ENCODE measurements at regions not wholly inside any gene's neighbourhood (a gene's known extent, or its start where the extent isn't known, plus 50 kb on each side); places are given as distances from the start of the nearest gene placed in this dataset.

GRCh38 chr20:11311659-11312224 lies 606.0 kb upstream of the BTBD3 start:
- peaks cover 0 to under 1% (median 0%) of the 10 kb centered on the region in 11 donors for H3K9me3 ChIP-seq
- no peak overlapping the region for H3K27ac ChIP-seq
- TF ChIP-seq CTCF (IDR thresholded peaks at IDR 0.05): no peak
- DNase-seq (no peak), ATAC-seq (peak in 6 of 8 donors; percentile 23 to 64 (median 40))
- H3K36me3 ChIP-seq: no peaks in the 10 kb centered on the region
- no peak overlapping the region for H3K4me3 ChIP-seq
- 61 to 72% methylated on average over 3 of the region's 3 CpGs for WGBS, 2 donors
- H3K4me1 ChIP-seq: peaks cover 0 to 9% (median 0%) of the 10 kb centered on the region in 9 donors
- H3K27me3 ChIP-seq: no peaks in the 10 kb centered on the region
- intact Hi-C loops (cut with DNase I): no loop called here

- Histone ChIP-seq H3K4me3 (no peak overlapping the region), H3K4me1 (peaks cover 0 to 9% (median 0%) of the 10 kb centered on the region in 9 donors), H3K9me3 (peaks cover 0 to 12% (median 2%) of the 10 kb centered on the region in 11 donors), H3K27ac (no peak overlapping the region), H3K27me3 (no peaks in the 10 kb centered on the region), H3K36me3 (no peaks in the 10 kb centered on the region)
- TF ChIP-seq CTCF (IDR thresholded peaks at IDR 0.05): no peak
- intact Hi-C loops (cut with DNase I): no loop called here
- WGBS, 2 donors: 79 to 88% methylated on average over 2 of the region's 2 CpGs
- DNase-seq: no peak
- ATAC-seq: no peak
These were observed 602.2 kb upstream of the BTBD3 start for GRCh38 chr20:11315525-11315924.

GRCh38 chr20:11316244-11316643 lies 601.4 kb upstream of the BTBD3 start:
- TF ChIP-seq CTCF (IDR thresholded peaks at IDR 0.05): no peak
- Histone ChIP-seq H3K27ac (no peak overlapping the region), H3K4me1 (peaks cover 0 to 7% (median 0%) of the 10 kb centered on the region in 9 donors), H3K9me3 (peaks cover 0 to 18% (median 5%) of the 10 kb centered on the region in 11 donors), H3K36me3 (no peaks in the 10 kb centered on the region), H3K27me3 (no peaks in the 10 kb centered on the region), H3K4me3 (no peak overlapping the region)
- DNase-seq (no peak), ATAC-seq (no peak)
- intact Hi-C loops (cut with DNase I): no loop called here

- Histone ChIP-seq H3K27me3 (no peaks in the 10 kb centered on the region), H3K27ac (no peak overlapping the region), H3K36me3 (no peaks in the 10 kb centered on the region), H3K4me3 (no peak overlapping the region), H3K4me1 (no peaks in the 10 kb centered on the region), H3K9me3 (peaks cover 0 to 29% (median 5%) of the 10 kb centered on the region in 11 donors)
- DNase-seq: no peak
- no peak for ATAC-seq
- intact Hi-C loops (cut with DNase I): no loop called here
- TF ChIP-seq CTCF (IDR thresholded peaks at IDR 0.05): no peak
These were observed 597.7 kb upstream of the BTBD3 start for GRCh38 chr20:11320033-11320432.
